ENCODE measurements at regions not wholly inside any gene's neighbourhood (a gene's known extent, or its start where the extent isn't known, plus 50 kb on each side); places are given as distances from the start of the nearest gene placed in this dataset.

GRCh38 chr6:115765966-115766365 lies 294.7 kb downstream of the FRK start:
- DNase-seq (ENCODE audit: low spot score) (no peak), FAIRE-seq (no peak), ATAC-seq (no peak)
- ChIA-PET POLR2A (no interaction called here), CTCF (ENCODE audit: low intra/inter-chr PET ratio, low total read pairs) (no interaction called here)
- Histone ChIP-seq H4K20me1 (ENCODE audit: insufficient read depth, low read length) (no peaks in the 10 kb centered on the region), H2AFZ (ENCODE audit: low read length) (no peak overlapping the region), H3K27me3 (ENCODE audit: control insufficient read depth in 1 of 2, insufficient read depth in 2 of 2, low read length in 2 of 2) (no peaks in the 10 kb centered on the region), H3K4me2 (ENCODE audit: low read depth, low read length) (no peak overlapping the region), H3K9ac (ENCODE audit: insufficient read depth, low read depth, low read length) (no peak overlapping the region), H3K4me1 (ENCODE audit: insufficient read depth, low read length) (no peaks in the 10 kb centered on the region), H3K4me3 (replicated peaks in 1 of 3; ENCODE audit: insufficient read depth in 1 of 3, low read depth in 2 of 3, low read length in 3 of 3) (no peak overlapping the region), H3K79me2 (ENCODE audit: insufficient read depth, low read length) (no peaks in the 10 kb centered on the region), H3K27ac (ENCODE audit: extremely low read length, insufficient read depth, low read length) (no peak overlapping the region), H3K36me3 (replicated peaks in 1 of 2; ENCODE audit: control insufficient read depth in 1 of 2, insufficient read depth in 2 of 2, low read length in 2 of 2) (no peaks in the 10 kb centered on the region), H3K9me3 (ENCODE audit: low read length) (no peaks in the 10 kb centered on the region)
- no TSS peak for BruUV-seq (replicated peaks)
- intact Hi-C loops (cut with micrococcal nuclease; ENCODE audit: unreplicated experiment) (no loop called here), in situ Hi-C loops (cut with HindIII; ENCODE audit: extremely low pct_ligation_motif_present, low pct_unique_long_range_greater_than_20kb) (no loop called here)
- 24% methylated on average over 4 of the region's 4 CpGs for WGBS (ENCODE audit: low lambda C conversion rate)
- TF ChIP-seq SP1 (IDR thresholded peaks at IDR 0.05) (no peak), SP1 (CRISPR knock-in tag; IDR thresholded peaks at IDR 0.05) (no peak), NFYC (CRISPR knock-in tag; IDR thresholded peaks at IDR 0.05) (no peak), ZNF276 (CRISPR knock-in tag; IDR thresholded peaks at IDR 0.05; ENCODE audit: low read depth) (no peak), ZNF883 (CRISPR knock-in tag; IDR thresholded peaks at IDR 0.05; ENCODE audit: not compliant biosample characterization) (no peak), PAX8 (CRISPR knock-in tag; IDR thresholded peaks at IDR 0.05; ENCODE audit: borderline replicate concordance) (no peak), RBAK (CRISPR knock-in tag; IDR thresholded peaks at IDR 0.05) (no peak), KLF11 (CRISPR knock-in tag; IDR thresholded peaks at IDR 0.05) (no peak)

- ChIA-PET POLR2A (no interaction called here), CTCF (ENCODE audit: low intra/inter-chr PET ratio, low total read pairs) (no interaction called here)
- intact Hi-C loops (cut with micrococcal nuclease; ENCODE audit: unreplicated experiment) (no loop called here), in situ Hi-C loops (cut with HindIII; ENCODE audit: extremely low pct_ligation_motif_present, low pct_unique_long_range_greater_than_20kb) (no loop called here)
- no peak for FAIRE-seq
- Histone ChIP-seq H2AFZ (ENCODE audit: low read length) (no peak overlapping the region), H3K9me3 (ENCODE audit: low read length) (no peaks in the 10 kb centered on the region), H3K36me3 (replicated peaks in 1 of 2; ENCODE audit: control insufficient read depth in 1 of 2, insufficient read depth in 2 of 2, low read length in 2 of 2) (no peaks in the 10 kb centered on the region), H4K20me1 (ENCODE audit: insufficient read depth, low read length) (no peaks in the 10 kb centered on the region), H3K79me2 (ENCODE audit: insufficient read depth, low read length) (no peaks in the 10 kb centered on the region), H3K4me2 (ENCODE audit: low read depth, low read length) (no peak overlapping the region), H3K4me1 (ENCODE audit: insufficient read depth, low read length) (no peaks in the 10 kb centered on the region), H3K27ac (ENCODE audit: extremely low read length, insufficient read depth, low read length) (no peak overlapping the region), H3K4me3 (replicated peaks in 1 of 3; ENCODE audit: insufficient read depth in 1 of 3, low read depth in 2 of 3, low read length in 3 of 3) (no peak overlapping the region), H3K27me3 (ENCODE audit: control insufficient read depth in 1 of 2, insufficient read depth in 2 of 2, low read length in 2 of 2) (no peaks in the 10 kb centered on the region), H3K9ac (ENCODE audit: insufficient read depth, low read depth, low read length) (no peak overlapping the region)
- 3% methylated on average over 3 of the region's 3 CpGs for WGBS (ENCODE audit: low lambda C conversion rate)
- BruUV-seq (replicated peaks): no TSS peak
- no peak for DNase-seq (ENCODE audit: low spot score)
- no peak for ATAC-seq
- no peak for TF ChIP-seq ZNF382 (CRISPR knock-in tag; IDR thresholded peaks at IDR 0.05; ENCODE audit: borderline replicate concordance)
- no peak for TF ChIP-seq ZBTB44 (CRISPR knock-in tag; IDR thresholded peaks at IDR 0.05)
- no peak for TF ChIP-seq ZNF354B (CRISPR knock-in tag; IDR thresholded peaks at IDR 0.05)
- no peak for TF ChIP-seq ZMYM3 (CRISPR knock-in tag; IDR thresholded peaks at IDR 0.05)
- TF ChIP-seq CENPBD1 (CRISPR knock-in tag; IDR thresholded peaks at IDR 0.05; ENCODE audit: borderline replicate concordance, low read depth): no peak
- no peak for TF ChIP-seq ZNF775 (CRISPR knock-in tag; IDR thresholded peaks at IDR 0.05; ENCODE audit: borderline replicate concordance)
- TF ChIP-seq ZNF207 (IDR thresholded peaks at IDR 0.05; ENCODE audit: borderline replicate concordance): no peak
- TF ChIP-seq ZFAT (CRISPR knock-in tag; conservative IDR thresholded peaks at IDR 0.05): no peak
- no peak for TF ChIP-seq SIN3A (IDR thresholded peaks at IDR 0.05; ENCODE audit: borderline replicate concordance, low read depth, low read length)
These were observed 301.6 kb downstream of the FRK start for GRCh38 chr6:115759051-115759450.

All from HepG2 (cell line).